Vagina (tissue), 2 donors: ENCODE measurements at regions not wholly inside any gene's neighbourhood (a gene's known extent, or its start where the extent isn't known, plus 50 kb on each side); places are given as distances from the start of the nearest gene placed in this dataset.

Source experiments
- DNase-seq, 2 donors: peaks; one replicate each; pipeline ENCODE4 v3.0.0-alpha.2; 2017; ENCODE audit errors: extremely low spot score in 2 of 2
- H3K27ac ChIP-seq: fragments of 200-600 bp; sonication (generic); one replicate; pipeline ENCODE4 v1.5.1; 2019
- H3K27me3 ChIP-seq: fragments of 200-600 bp; sonication (generic); one replicate; pipeline ENCODE4 v1.5.1; 2019
- H3K36me3 ChIP-seq, 2 donors: fragments of 200-600 bp; sonication (generic); one replicate each; pipeline ENCODE4 v1.5.1; 2017 to 2019
- H3K4me1 ChIP-seq: fragments of 200-600 bp; sonication (generic); one replicate; pipeline ENCODE4 v1.5.1; 2019
- H3K4me3 ChIP-seq, 2 donors: fragments of 200-600 bp; sonication (generic); 1 replicate in 1 of 2; 2 replicates in 1 of 2; pipeline ENCODE4 v1.5.1; 2016 to 2019
- H3K9me3 ChIP-seq: fragments of 200-600 bp; sonication (generic); one replicate; pipeline ENCODE4 v1.5.1; 2019
- CTCF ChIP-seq, 3 experiments: fragments of 450-650 bp in 2 of 3; fragments of 200-600 bp in 1 of 3; sonication (generic) in 1 of 3; IDR thresholded peaks; one replicate each; pipeline ENCODE4 v1.5.1; 2017 to 2019; ENCODE audit warnings: antibody characterized with exemption in 3 of 3, mild to moderate bottlenecking in 2 of 3, moderate library complexity in 2 of 3
- POLR2A ChIP-seq, 2 donors: fragments of 450-650 bp; IDR thresholded peaks; one replicate each; pipeline ENCODE4 v1.6.1; 2017; ENCODE audit warnings: antibody characterized with exemption in 2 of 2, mild to moderate bottlenecking in 2 of 2, moderate library complexity in 2 of 2
- POLR2AphosphoS5 ChIP-seq, 2 donors: sonication (generic); formaldehyde crosslinking; IDR thresholded peaks; one replicate each; pipeline ENCODE4 v1.9.0; 2017; ENCODE audit warnings: antibody characterized with exemption in 2 of 2, mild to moderate bottlenecking in 2 of 2, low read depth in 1 of 2; ENCODE audit not compliant: insufficient read depth in 1 of 2
- intact Hi-C: fragments of 100-400 bp; cut with DNase I; formaldehyde crosslinking; loops from one replicate; pipeline ENCODE4 v1.15.1; 2023

- TF ChIP-seq CTCF (IDR thresholded peaks at IDR 0.05) (no peak), POLR2AphosphoS5 (IDR thresholded peaks at IDR 0.05; ENCODE audit: insufficient read depth in 1 of 2, low read depth in 1 of 2) (no peak)
Measured at GRCh38 chr21:20301395-20301794, 696.8 kb upstream of the NCAM2 start.

GRCh38 chr21:20302084-20302483 is 696.1 kb upstream of the NCAM2 start:
- Histone ChIP-seq H3K27ac (no peak overlapping the region), H3K27me3 (no peaks in the 10 kb centered on the region), H3K36me3 (no peaks in the 10 kb centered on the region), H3K4me1 (no peaks in the 10 kb centered on the region), H3K9me3 (no peaks in the 10 kb centered on the region), H3K4me3 (no peak overlapping the region)
- no peak for TF ChIP-seq POLR2AphosphoS5 (IDR thresholded peaks at IDR 0.05; ENCODE audit: insufficient read depth in 1 of 2, low read depth in 1 of 2)
- intact Hi-C loops = loop anchor here (2.0 kb wide), 1 partner anchor 49 kb away; no protein-coding TSS in a partner anchor
- no peak for DNase-seq

More at GRCh38 chr21:20301395-20301794, 696.8 kb upstream of the NCAM2 start:
- H3K36me3 ChIP-seq = no peaks in the 10 kb centered on the region
- no peak overlapping the region for H3K27ac ChIP-seq
- H3K4me1 ChIP-seq = no peaks in the 10 kb centered on the region
- H3K9me3 ChIP-seq = no peaks in the 10 kb centered on the region
- H3K4me3 ChIP-seq = no peak overlapping the region
- intact Hi-C loops = no loop called here
- no peak for DNase-seq
- H3K27me3 ChIP-seq = no peaks in the 10 kb centered on the region

- TF ChIP-seq POLR2A (IDR thresholded peaks at IDR 0.05) = no peak
- Histone ChIP-seq H3K27ac (no peak overlapping the region), H3K4me3 (no peak overlapping the region), H3K27me3 (no peaks in the 10 kb centered on the region), H3K4me1 (no peaks in the 10 kb centered on the region), H3K9me3 (no peaks in the 10 kb centered on the region), H3K36me3 (no peaks in the 10 kb centered on the region)
- no peak for DNase-seq
- intact Hi-C loops = no loop called here
Measured at GRCh38 chr21:20306836-20307235, 691.4 kb upstream of the NCAM2 start.

- H3K9me3 ChIP-seq = no peaks in the 10 kb centered on the region
- H3K4me3 ChIP-seq = no peak overlapping the region
- no peak for DNase-seq
- H3K27ac ChIP-seq = no peak overlapping the region
- no peaks in the 10 kb centered on the region for H3K4me1 ChIP-seq
- intact Hi-C loops = no loop called here
- H3K27me3 ChIP-seq = no peaks in the 10 kb centered on the region
- TF ChIP-seq POLR2AphosphoS5 (IDR thresholded peaks at IDR 0.05; ENCODE audit: insufficient read depth in 1 of 2, low read depth in 1 of 2) = no peak
- TF ChIP-seq POLR2A (IDR thresholded peaks at IDR 0.05) = no peak
- TF ChIP-seq CTCF (IDR thresholded peaks at IDR 0.05) = no peak
- H3K36me3 ChIP-seq = no peaks in the 10 kb centered on the region
Measured at GRCh38 chr21:20308586-20309315, 689.5 kb upstream of the NCAM2 start.

- no peak overlapping the region for H3K4me3 ChIP-seq
- no peaks in the 10 kb centered on the region for H3K4me1 ChIP-seq
- no peak for TF ChIP-seq CTCF (IDR thresholded peaks at IDR 0.05)
- TF ChIP-seq POLR2AphosphoS5 (IDR thresholded peaks at IDR 0.05; ENCODE audit: insufficient read depth in 1 of 2, low read depth in 1 of 2) = no peak
- TF ChIP-seq POLR2A (IDR thresholded peaks at IDR 0.05) = no peak
- no peaks in the 10 kb centered on the region for H3K36me3 ChIP-seq
- no peaks in the 10 kb centered on the region for H3K9me3 ChIP-seq
- intact Hi-C loops = no loop called here
- no peaks in the 10 kb centered on the region for H3K27me3 ChIP-seq
- DNase-seq = no peak
- H3K27ac ChIP-seq = no peak overlapping the region
Measured at GRCh38 chr21:20311234-20311787, 686.9 kb upstream of the NCAM2 start.

- Histone ChIP-seq H3K27ac (no peak overlapping the region), H3K9me3 (no peaks in the 10 kb centered on the region), H3K36me3 (no peaks in the 10 kb centered on the region), H3K4me3 (no peak overlapping the region), H3K27me3 (no peaks in the 10 kb centered on the region), H3K4me1 (no peaks in the 10 kb centered on the region)
- DNase-seq = no peak
- no peak for TF ChIP-seq CTCF (IDR thresholded peaks at IDR 0.05)
- intact Hi-C loops = no loop called here
Measured at GRCh38 chr21:20313013-20313412, 685.2 kb upstream of the NCAM2 start.
